Osteoblast (primary cell): ENCODE measurements at regions not wholly inside any gene's neighbourhood (a gene's known extent, or its start where the extent isn't known, plus 50 kb on each side); places are given as distances from the start of the nearest gene placed in this dataset.

Source experiments
- DNase-seq: peaks from one replicate; pipeline ENCODE4 v3.0.0; 2011; ENCODE audit warnings: low spot score, mixed read lengths; ENCODE audit not compliant: insufficient read length; ENCODE audit errors: missing footprints
- H2AFZ ChIP-seq: 2 replicates; pipeline ENCODE4 v1.6.0; 2011; ENCODE audit warnings: mild to moderate bottlenecking, low read length
- H3K27ac ChIP-seq: 2 replicates; pipeline ENCODE4 v1.5.1; 2011; ENCODE audit warnings: mild to moderate bottlenecking, low read depth, low read length, moderate library complexity
- H3K27me3 ChIP-seq: 2 replicates; pipeline ENCODE4 v1.6.0; 2012; ENCODE audit warnings: mild to moderate bottlenecking, control low read depth, inconsistent platforms, low read length, moderate library complexity; ENCODE audit not compliant: insufficient read depth
- H3K36me3 ChIP-seq: 2 replicates; pipeline ENCODE4 v1.5.1; 2011; ENCODE audit warnings: mild to moderate bottlenecking, low read length, control low read depth, moderate library complexity; ENCODE audit not compliant: insufficient read depth
- H3K4me1 ChIP-seq: 2 replicates; pipeline ENCODE4 v1.5.1; 2011; ENCODE audit warnings: mild to moderate bottlenecking, low read length, control low read depth, moderate library complexity; ENCODE audit not compliant: insufficient read depth
- H3K4me2 ChIP-seq: 2 replicates; pipeline ENCODE4 v1.6.0; 2011; ENCODE audit warnings: mild to moderate bottlenecking, low read length; ENCODE audit not compliant: insufficient read depth
- H3K4me3 ChIP-seq: fragments of 200-600 bp; sonication (generic); 3 replicates; pipeline ENCODE4 v1.5.1; 2012; ENCODE audit warnings: mild to moderate bottlenecking, low read length, inconsistent platforms; ENCODE audit not compliant: insufficient read depth
- H3K79me2 ChIP-seq: 2 replicates; pipeline ENCODE4 v1.6.0; 2012; ENCODE audit warnings: mild to moderate bottlenecking, low read length, control low read depth, inconsistent platforms; ENCODE audit not compliant: insufficient read depth
- H3K9me3 ChIP-seq: 2 replicates; pipeline ENCODE4 v1.5.1; 2011; ENCODE audit warnings: low read depth, low read length, control low read depth
- H4K20me1 ChIP-seq: 2 replicates; pipeline ENCODE4 v1.6.0; 2012; ENCODE audit warnings: mild to moderate bottlenecking, low read length, control low read depth; ENCODE audit not compliant: insufficient read depth
- TF ChIP-seq, protein P1 (sequence below): IDR thresholded peaks from 2 replicates; pipeline ENCODE4 v1.5.1; 2011; ENCODE audit warnings: mild to moderate bottlenecking, low read depth, low read length, moderate library complexity; ENCODE audit errors: extremely low read depth

DNA sequence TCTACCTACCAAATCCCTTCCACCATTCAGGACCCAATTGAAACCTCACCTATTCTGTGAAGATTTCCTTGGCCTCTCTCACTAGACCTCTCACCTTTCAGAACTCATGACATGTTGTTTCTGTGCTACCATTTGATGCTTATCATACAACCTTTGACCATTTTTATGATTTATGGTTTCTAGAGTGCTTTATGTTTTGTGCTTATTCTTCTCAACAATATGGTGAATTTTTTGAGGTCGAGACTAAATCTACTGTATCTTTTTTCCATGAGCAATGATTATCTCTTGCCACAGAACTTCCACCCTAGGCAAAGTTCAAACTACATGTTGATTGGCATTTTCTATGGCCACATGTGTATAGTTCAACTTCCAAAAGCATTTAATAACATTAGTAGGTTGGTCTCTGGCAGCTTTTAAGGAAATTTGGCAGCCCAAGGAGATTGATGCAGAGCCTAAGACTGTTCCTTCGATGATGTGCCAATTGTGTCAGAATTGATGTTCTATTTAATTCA lies 84.9 kb downstream of the OLIG3 start:
- Histone ChIP-seq H3K9me3 (no peaks in the 10 kb centered on the region), H4K20me1 (no peaks in the 10 kb centered on the region), H3K4me1 (no peaks in the 10 kb centered on the region), H2AFZ (no peak overlapping the region), H3K4me3 (no peak overlapping the region), H3K27ac (no peak overlapping the region), H3K27me3 (peaks cover 18% of the 10 kb centered on the region), H3K4me2 (no peak overlapping the region), H3K79me2 (no peaks in the 10 kb centered on the region), H3K36me3 (no peaks in the 10 kb centered on the region)
- DNase-seq, result no peak
- TF ChIP-seq, protein P1, sequence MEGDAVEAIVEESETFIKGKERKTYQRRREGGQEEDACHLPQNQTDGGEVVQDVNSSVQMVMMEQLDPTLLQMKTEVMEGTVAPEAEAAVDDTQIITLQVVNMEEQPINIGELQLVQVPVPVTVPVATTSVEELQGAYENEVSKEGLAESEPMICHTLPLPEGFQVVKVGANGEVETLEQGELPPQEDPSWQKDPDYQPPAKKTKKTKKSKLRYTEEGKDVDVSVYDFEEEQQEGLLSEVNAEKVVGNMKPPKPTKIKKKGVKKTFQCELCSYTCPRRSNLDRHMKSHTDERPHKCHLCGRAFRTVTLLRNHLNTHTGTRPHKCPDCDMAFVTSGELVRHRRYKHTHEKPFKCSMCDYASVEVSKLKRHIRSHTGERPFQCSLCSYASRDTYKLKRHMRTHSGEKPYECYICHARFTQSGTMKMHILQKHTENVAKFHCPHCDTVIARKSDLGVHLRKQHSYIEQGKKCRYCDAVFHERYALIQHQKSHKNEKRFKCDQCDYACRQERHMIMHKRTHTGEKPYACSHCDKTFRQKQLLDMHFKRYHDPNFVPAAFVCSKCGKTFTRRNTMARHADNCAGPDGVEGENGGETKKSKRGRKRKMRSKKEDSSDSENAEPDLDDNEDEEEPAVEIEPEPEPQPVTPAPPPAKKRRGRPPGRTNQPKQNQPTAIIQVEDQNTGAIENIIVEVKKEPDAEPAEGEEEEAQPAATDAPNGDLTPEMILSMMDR, result no peak

DNA sequence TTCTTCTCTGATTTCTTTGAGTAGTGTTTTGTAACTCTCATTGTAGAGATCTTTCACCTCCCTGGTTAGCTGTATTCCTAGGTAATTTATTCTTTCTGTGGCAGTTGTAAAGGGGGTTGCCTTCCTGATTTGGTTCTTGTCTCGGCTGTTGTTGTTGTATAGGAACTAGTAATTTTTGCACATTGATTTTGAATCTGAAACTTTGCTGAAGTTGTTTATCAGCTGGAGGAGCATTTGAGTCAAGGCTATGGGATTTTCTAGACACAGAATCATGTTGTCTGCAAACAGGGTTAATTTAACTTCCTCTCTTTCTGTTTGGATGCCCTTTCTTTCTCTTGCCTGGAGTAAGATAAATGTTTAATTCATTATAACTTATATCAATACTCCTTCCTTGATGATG lies 86.4 kb downstream of the OLIG3 start:
- Histone ChIP-seq H4K20me1 (no peaks in the 10 kb centered on the region), H3K79me2 (no peaks in the 10 kb centered on the region), H3K27ac (no peak overlapping the region), H2AFZ (no peak overlapping the region), H3K27me3 (peaks cover 9% of the 10 kb centered on the region), H3K36me3 (no peaks in the 10 kb centered on the region), H3K4me3 (no peak overlapping the region), H3K4me2 (no peak overlapping the region), H3K9me3 (no peaks in the 10 kb centered on the region), H3K4me1 (no peaks in the 10 kb centered on the region)
- TF ChIP-seq, protein P1, result no peak
- DNase-seq, result no peak

DNA sequence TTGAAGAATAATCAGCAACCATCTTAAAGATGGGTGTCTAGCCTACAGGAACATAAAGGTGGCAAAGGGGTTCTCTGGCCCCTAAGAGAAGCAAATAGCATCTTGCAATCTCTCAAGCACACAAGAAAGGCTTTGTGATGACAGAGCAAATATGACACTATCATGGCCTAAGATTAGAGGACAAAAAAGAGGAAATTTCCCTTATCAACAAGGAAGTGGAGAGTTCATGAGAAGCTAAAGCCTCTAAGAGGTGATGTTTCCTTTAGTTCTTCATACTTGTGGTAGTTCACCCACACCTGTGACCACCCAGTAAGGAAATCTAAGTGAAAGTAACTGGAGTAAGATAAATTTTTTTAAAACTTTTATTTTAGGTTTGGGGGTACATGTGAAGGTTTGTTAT lies 88.4 kb downstream of the OLIG3 start:
- Histone ChIP-seq H3K79me2 (no peaks in the 10 kb centered on the region), H3K4me1 (no peaks in the 10 kb centered on the region), H2AFZ (no peak overlapping the region), H3K27ac (no peak overlapping the region), H3K36me3 (no peaks in the 10 kb centered on the region), H4K20me1 (no peaks in the 10 kb centered on the region), H3K4me3 (no peak overlapping the region), H3K27me3 (no peaks in the 10 kb centered on the region), H3K9me3 (no peaks in the 10 kb centered on the region), H3K4me2 (no peak overlapping the region)
- TF ChIP-seq, protein P1, result no peak
- no peak for DNase-seq

DNA sequence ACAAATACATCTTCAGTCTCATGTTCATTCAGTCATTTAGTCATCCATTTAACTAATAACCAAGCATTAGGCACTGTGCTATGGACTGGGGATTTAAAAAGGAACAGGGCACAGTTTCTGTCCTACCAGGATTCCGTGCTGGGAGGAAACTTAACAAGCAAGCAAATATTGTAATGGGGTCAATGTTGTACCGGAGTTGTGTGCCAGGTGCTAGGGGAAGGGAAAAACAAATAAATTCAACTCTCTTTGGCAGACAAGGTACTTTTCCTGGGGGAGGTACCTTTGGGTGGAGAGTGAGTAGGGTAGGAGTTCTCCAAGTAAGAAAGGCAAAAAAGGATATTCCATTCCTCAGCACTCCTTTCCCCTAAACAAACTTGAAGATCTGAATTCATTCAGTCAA lies 90.3 kb downstream of the OLIG3 start:
- H3K27ac ChIP-seq, result no peak overlapping the region
- no peak for DNase-seq

More for the DNA sequence above, 90.3 kb downstream of the OLIG3 start:
- Histone ChIP-seq H3K79me2 (no peaks in the 10 kb centered on the region), H3K4me2 (no peak overlapping the region), H3K4me3 (no peak overlapping the region), H4K20me1 (no peaks in the 10 kb centered on the region), H3K9me3 (no peaks in the 10 kb centered on the region), H3K36me3 (no peaks in the 10 kb centered on the region), H3K4me1 (no peaks in the 10 kb centered on the region), H3K27me3 (no peaks in the 10 kb centered on the region), H2AFZ (no peak overlapping the region)
- TF ChIP-seq, protein P1, result no peak
